CD14-positive monocyte (primary cell): ENCODE measurements at regions not wholly inside any gene's neighbourhood (a gene's known extent, or its start where the extent isn't known, plus 50 kb on each side); places are given as distances from the start of the nearest gene placed in this dataset.

Experiments used
- DNase-seq, 3 donors: peaks; one replicate each; pipeline ENCODE4 v3.0.0-alpha.2; 2011 to 2022
- H2AFZ ChIP-seq: 2 replicates; pipeline ENCODE4 v1.6.0; 2012; ENCODE audit warnings: mild to moderate bottlenecking, low read depth, low read length, inconsistent platforms; ENCODE audit not compliant: insufficient read depth, poor library complexity, severe bottlenecking
- H3K27ac ChIP-seq, 2 donors: 1 replicate in 1 of 2; 2 replicates in 1 of 2; pipeline ENCODE4 v1.5.1; 2012 to 2013; ENCODE audit warnings: low read length in 2 of 2, control low read depth in 1 of 2, inconsistent platforms in 1 of 2, low read depth in 1 of 2, mild to moderate bottlenecking in 1 of 2
- H3K27me3 ChIP-seq, 2 donors: one replicate each; pipeline versions ENCODE4 v1.6.0 to v1.6.1; 2011 to 2013; ENCODE audit warnings: low read length in 2 of 2; ENCODE audit not compliant: control insufficient read depth in 2 of 2, insufficient read depth in 2 of 2
- H3K36me3 ChIP-seq, 2 donors: replicated peaks in 1 of 2; 1 replicate in 1 of 2; 2 replicates in 1 of 2; pipeline versions ENCODE4 v1.5.1 to v1.6.1; 2012 to 2013; ENCODE audit warnings: low read length in 2 of 2, control low read depth in 1 of 2, inconsistent platforms in 1 of 2, mild to moderate bottlenecking in 1 of 2; ENCODE audit not compliant: insufficient read depth in 2 of 2, control insufficient read depth in 1 of 2
- H3K4me1 ChIP-seq, 2 donors: 1 replicate in 1 of 2; 2 replicates in 1 of 2; pipeline versions ENCODE4 v1.5.1 to v1.6.1; 2012 to 2013; ENCODE audit warnings: low read length in 2 of 2, control low read depth in 1 of 2, inconsistent platforms in 1 of 2, mild to moderate bottlenecking in 1 of 2, moderate library complexity in 1 of 2; ENCODE audit not compliant: insufficient read depth in 2 of 2, control insufficient read depth in 1 of 2
- H3K4me2 ChIP-seq: replicated peaks from 2 replicates; pipeline ENCODE3; 2012; ENCODE audit warnings: low read length, moderate library complexity, mild to moderate bottlenecking; ENCODE audit not compliant: poor library complexity, severe bottlenecking; ENCODE audit errors: extremely low read depth
- H3K4me3 ChIP-seq, 3 experiments: fragments of 200-600 bp in 1 of 3; sonication (generic) in 1 of 3; replicated peaks in 1 of 3; 1 replicate in 2 of 3; 2 replicates in 1 of 3; pipeline ENCODE4 v1.5.1; 2011 to 2013; ENCODE audit warnings: low read length in 3 of 3, mild to moderate bottlenecking in 3 of 3, control low read depth in 2 of 3, low read depth in 2 of 3, inconsistent platforms in 1 of 3, moderate library complexity in 1 of 3
- H3K79me2 ChIP-seq: 2 replicates; pipeline ENCODE4 v1.6.0; 2012; ENCODE audit warnings: mild to moderate bottlenecking, control low read depth, inconsistent platforms, low read length, moderate library complexity; ENCODE audit not compliant: insufficient read depth
- H3K9ac ChIP-seq: 2 replicates; pipeline ENCODE4 v1.6.0; 2017; ENCODE audit warnings: low read length, mild to moderate bottlenecking; ENCODE audit not compliant: insufficient read depth, poor library complexity, severe bottlenecking
- H3K9me3 ChIP-seq, 2 donors: replicated peaks in 1 of 2; 1 replicate in 1 of 2; 2 replicates in 1 of 2; pipeline versions ENCODE4 v1.5.1 to v1.6.1; 2012 to 2013; ENCODE audit warnings: low read length in 2 of 2, control low read depth in 1 of 2; ENCODE audit not compliant: control insufficient read depth in 1 of 2, insufficient read depth in 1 of 2
- H4K20me1 ChIP-seq: 2 replicates; pipeline ENCODE4 v1.6.0; 2012; ENCODE audit warnings: mild to moderate bottlenecking, low read length, control low read depth, moderate library complexity; ENCODE audit not compliant: insufficient read depth
- H3K27ac Mint-ChIP-seq, 7 donors: one replicate each; pipeline ENCODE4 v1.8.0; 2020; ENCODE audit warnings: mild to moderate bottlenecking in 7 of 7, mixed read lengths in 7 of 7, moderate library complexity in 6 of 7, inconsistent platforms in 2 of 7
- H3K27me3 Mint-ChIP-seq, 3 donors: one replicate each; pipeline ENCODE4 v1.8.0; 2021 to 2022; ENCODE audit warnings: low read depth in 3 of 3, mild to moderate bottlenecking in 3 of 3, mixed read lengths in 3 of 3, moderate library complexity in 3 of 3, inconsistent platforms in 1 of 3
- H3K36me3 Mint-ChIP-seq, 2 donors: one replicate each; pipeline ENCODE4 v1.8.0; 2020; ENCODE audit warnings: mixed read lengths in 2 of 2, inconsistent platforms in 1 of 2, mild to moderate bottlenecking in 1 of 2
- H3K4me1 Mint-ChIP-seq: one replicate; pipeline ENCODE4 v1.8.0; 2020; ENCODE audit warnings: mild to moderate bottlenecking, mixed read lengths
- H3K4me3 Mint-ChIP-seq, 2 donors: one replicate each; pipeline ENCODE4 v1.8.0; 2020; ENCODE audit warnings: mild to moderate bottlenecking in 2 of 2, mixed read lengths in 2 of 2, moderate library complexity in 1 of 2
- H3K9me3 Mint-ChIP-seq, 7 donors: one replicate each; pipeline ENCODE4 v1.8.0; 2020 to 2022; ENCODE audit warnings: mixed read lengths in 7 of 7, mild to moderate bottlenecking in 6 of 7, moderate library complexity in 6 of 7, inconsistent platforms in 2 of 7
- CTCF ChIP-seq: fragments of 200-600 bp; IDR thresholded peaks from one replicate; pipeline ENCODE4 v1.8.0; 2022; ENCODE audit warnings: antibody characterized with exemption, mild to moderate bottlenecking
- WGBS: methylation state at CpG from one replicate; pipeline ENCODE4 v1.1.5; 2013; ENCODE audit warnings: missing lambda C conversion rate; ENCODE audit not compliant: insufficient coverage; 5-methylcytosine and 5-hydroxymethylcytosine counted together
- intact Hi-C, 2 donors: fragments of 100-400 bp; cut with micrococcal nuclease; formaldehyde crosslinking; loops; one replicate each; pipeline versions ENCODE4 v1.15.0 to v1.15.1; 2023

- Mint-ChIP-seq H3K27me3 (peaks cover 0 to 4% (median 0%) of the 10 kb centered on the region in 3 donors), H3K4me3 (no peak overlapping the region), H3K4me1 (no peaks in the 10 kb centered on the region), H3K9me3 (peaks cover 0 to 9% (median 2%) of the 10 kb centered on the region in 7 donors), H3K36me3 (no peaks in the 10 kb centered on the region), H3K27ac (no peak overlapping the region)
- Histone ChIP-seq H3K27me3 (no peaks in the 10 kb centered on the region), H3K4me2 (no peak overlapping the region), H2AFZ (no peak overlapping the region), H3K79me2 (no peaks in the 10 kb centered on the region), H3K4me3 (no peak overlapping the region), H4K20me1 (no peaks in the 10 kb centered on the region), H3K4me1 (no peaks in the 10 kb centered on the region), H3K27ac (no peak overlapping the region), H3K9ac (no peak overlapping the region), H3K9me3 (peaks cover 0 to 7% of the 10 kb centered on the region in 2 donors), H3K36me3 (no peaks in the 10 kb centered on the region)
- intact Hi-C loops = no loop called here
- 76% methylated on average over 2 of the region's 3 CpGs for WGBS
- TF ChIP-seq CTCF = no peak
- no peak for DNase-seq
These were observed 131.9 kb downstream of the SPATA19 start for GRCh38 chr11:133713406-133713805.

GRCh38 chr11:133712051-133712560 is 133.2 kb downstream of the SPATA19 start:
- H2AFZ ChIP-seq = no peak overlapping the region
- Mint-ChIP-seq H3K9me3 (peaks cover 0 to 9% (median 3%) of the 10 kb centered on the region in 7 donors), H3K4me1 (no peaks in the 10 kb centered on the region), H3K27me3 (peaks cover 0 to 4% (median 0%) of the 10 kb centered on the region in 3 donors), H3K4me3 (no peak overlapping the region), H3K27ac (no peak overlapping the region), H3K36me3 (no peaks in the 10 kb centered on the region)
- H3K4me2 ChIP-seq = no peak overlapping the region
- no peak for DNase-seq
- no peak overlapping the region for H3K27ac ChIP-seq
- H3K9me3 ChIP-seq = peaks cover 7 to 11% of the 10 kb centered on the region in 2 donors
- H3K79me2 ChIP-seq = no peaks in the 10 kb centered on the region
- H3K36me3 ChIP-seq = no peaks in the 10 kb centered on the region
- no peak overlapping the region for H3K9ac ChIP-seq
- H3K27me3 ChIP-seq = no peaks in the 10 kb centered on the region
- H3K4me1 ChIP-seq = no peaks in the 10 kb centered on the region
- no peaks in the 10 kb centered on the region for H4K20me1 ChIP-seq
- TF ChIP-seq CTCF = no peak
- no peak overlapping the region for H3K4me3 ChIP-seq
- intact Hi-C loops = no loop called here
- no CpG with 5 or more reads among the region's 4 CpGs for WGBS
